ENCODE measurements at regions not wholly inside any gene's neighbourhood (a gene's known extent, or its start where the extent isn't known, plus 50 kb on each side); places are given as distances from the start of the nearest gene placed in this dataset.

GRCh38 chr3:150050510-150050909, 79.8 kb upstream of the PFN2 start:
- TF ChIP-seq EZH2phosphoT487 (IDR thresholded peaks at IDR 0.05; ENCODE audit: low read depth, severe bottlenecking, unreplicated experiment): no peak
- no peak for TF ChIP-seq CTCF (IDR thresholded peaks at IDR 0.05; ENCODE audit: poor library complexity)
- no peak for TF ChIP-seq EZH2 (IDR thresholded peaks at IDR 0.05; ENCODE audit: borderline replicate concordance)

Measured in hepatocyte (in vitro differentiated cells).